ENCODE measurements at regions not wholly inside any gene's neighbourhood (a gene's known extent, or its start where the extent isn't known, plus 50 kb on each side); places are given as distances from the start of the nearest gene placed in this dataset.

GRCh38 chr9:13644675-13645074 is 365.2 kb upstream of the MPDZ start:
- Histone ChIP-seq H3K36me3 (ENCODE audit: control insufficient read depth in 2 of 2, insufficient read depth in 2 of 2, low read length in 1 of 2) (no peaks in the 10 kb centered on the region), H3K9me3 (ENCODE audit: control insufficient read depth in 2 of 2, insufficient read depth in 1 of 2, low read length in 1 of 2) (peaks cover 0 to 1% of the 10 kb centered on the region in 2 donors), H3K4me1 (ENCODE audit: control insufficient read depth in 2 of 2, insufficient read depth in 2 of 2, low read length in 2 of 2) (no peaks in the 10 kb centered on the region), H3K27me3 (ENCODE audit: control insufficient read depth in 2 of 2, insufficient read depth in 1 of 2, low read length in 1 of 2) (no peaks in the 10 kb centered on the region), H3K4me3 (ENCODE audit: low read length in 2 of 2) (no peak overlapping the region), H3K27ac (ENCODE audit: low read depth in 1 of 2, low read length in 1 of 2) (no peak overlapping the region)
- WGBS = 85% methylated on average over 1 of the region's 1 CpG
- no peak for DNase-seq (ENCODE audit: low read depth in 6 of 9, low spot score in 9 of 9)

- 95% methylated on average over 2 of the region's 2 CpGs for WGBS
- no peak overlapping the region for H3K4me3 ChIP-seq (ENCODE audit: low read length in 2 of 2)
- H3K4me1 ChIP-seq (ENCODE audit: control insufficient read depth in 2 of 2, insufficient read depth in 2 of 2, low read length in 2 of 2) = no peaks in the 10 kb centered on the region
- no peaks in the 10 kb centered on the region for H3K36me3 ChIP-seq (ENCODE audit: control insufficient read depth in 2 of 2, insufficient read depth in 2 of 2, low read length in 1 of 2)
- H3K27me3 ChIP-seq (ENCODE audit: control insufficient read depth in 2 of 2, insufficient read depth in 1 of 2, low read length in 1 of 2) = no peaks in the 10 kb centered on the region
- H3K9me3 ChIP-seq (ENCODE audit: control insufficient read depth in 2 of 2, insufficient read depth in 1 of 2, low read length in 1 of 2) = no peaks in the 10 kb centered on the region
- H3K27ac ChIP-seq (ENCODE audit: low read depth in 1 of 2, low read length in 1 of 2) = no peak overlapping the region
- DNase-seq (ENCODE audit: low read depth in 6 of 9, low spot score in 9 of 9) = no peak
Observed at GRCh38 chr9:13642646-13643045, 363.2 kb upstream of the MPDZ start.

- Histone ChIP-seq H3K36me3 (ENCODE audit: control insufficient read depth in 2 of 2, insufficient read depth in 2 of 2, low read length in 1 of 2) (no peaks in the 10 kb centered on the region), H3K27me3 (ENCODE audit: control insufficient read depth in 2 of 2, insufficient read depth in 1 of 2, low read length in 1 of 2) (no peaks in the 10 kb centered on the region), H3K4me3 (ENCODE audit: low read length in 2 of 2) (no peak overlapping the region), H3K27ac (ENCODE audit: low read depth in 1 of 2, low read length in 1 of 2) (no peak overlapping the region), H3K9me3 (ENCODE audit: control insufficient read depth in 2 of 2, insufficient read depth in 1 of 2, low read length in 1 of 2) (peaks cover 0 to 11% of the 10 kb centered on the region in 2 donors), H3K4me1 (ENCODE audit: control insufficient read depth in 2 of 2, insufficient read depth in 2 of 2, low read length in 2 of 2) (no peaks in the 10 kb centered on the region)
- DNase-seq (ENCODE audit: low read depth in 6 of 9, low spot score in 9 of 9) = no peak
- WGBS = 86% methylated on average over 4 of the region's 4 CpGs
Observed at GRCh38 chr9:13629067-13629466, 349.6 kb upstream of the MPDZ start.

- no peak for DNase-seq (ENCODE audit: low read depth in 6 of 9, low spot score in 9 of 9)
- H3K9me3 ChIP-seq (ENCODE audit: control insufficient read depth in 2 of 2, insufficient read depth in 1 of 2, low read length in 1 of 2) = peaks cover 0 to 11% of the 10 kb centered on the region in 2 donors
- H3K4me1 ChIP-seq (ENCODE audit: control insufficient read depth in 2 of 2, insufficient read depth in 2 of 2, low read length in 2 of 2) = no peaks in the 10 kb centered on the region
- no peaks in the 10 kb centered on the region for H3K36me3 ChIP-seq (ENCODE audit: control insufficient read depth in 2 of 2, insufficient read depth in 2 of 2, low read length in 1 of 2)
- H3K27me3 ChIP-seq (ENCODE audit: control insufficient read depth in 2 of 2, insufficient read depth in 1 of 2, low read length in 1 of 2) = no peaks in the 10 kb centered on the region
- 45% methylated on average over 1 of the region's 1 CpG for WGBS
- no peak overlapping the region for H3K27ac ChIP-seq (ENCODE audit: low read depth in 1 of 2, low read length in 1 of 2)
- no peak overlapping the region for H3K4me3 ChIP-seq (ENCODE audit: low read length in 2 of 2)
Observed at GRCh38 chr9:13628526-13628925, 349.0 kb upstream of the MPDZ start.

DNA sequence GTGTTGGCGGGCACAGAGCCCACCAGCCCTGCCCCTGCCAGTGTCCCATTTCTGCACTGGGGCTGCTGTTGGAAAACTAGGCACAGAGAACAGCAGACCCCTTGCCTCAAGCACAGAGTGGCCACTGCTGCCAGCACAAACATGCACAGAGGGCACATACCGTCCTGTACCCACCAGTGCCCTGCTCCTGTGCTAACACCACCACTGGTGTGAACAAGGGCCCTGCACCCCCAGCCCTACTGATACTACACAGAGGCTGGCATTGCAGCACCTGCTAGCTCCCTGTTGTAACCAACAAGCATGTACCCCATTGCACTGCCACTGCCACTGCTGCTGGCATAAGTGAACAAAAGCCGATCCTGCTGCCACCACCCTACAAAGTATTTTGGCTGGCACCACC is 348.0 kb upstream of the MPDZ start:
- DNase-seq (ENCODE audit: low read depth in 6 of 9, low spot score in 9 of 9) = no peak
- Histone ChIP-seq H3K36me3 (ENCODE audit: control insufficient read depth in 2 of 2, insufficient read depth in 2 of 2, low read length in 1 of 2) (no peaks in the 10 kb centered on the region), H3K4me1 (ENCODE audit: control insufficient read depth in 2 of 2, insufficient read depth in 2 of 2, low read length in 2 of 2) (no peaks in the 10 kb centered on the region), H3K9me3 (ENCODE audit: control insufficient read depth in 2 of 2, insufficient read depth in 1 of 2, low read length in 1 of 2) (peaks cover 0 to 11% of the 10 kb centered on the region in 2 donors), H3K4me3 (ENCODE audit: low read length in 2 of 2) (no peak overlapping the region), H3K27ac (ENCODE audit: low read depth in 1 of 2, low read length in 1 of 2) (no peak overlapping the region), H3K27me3 (ENCODE audit: control insufficient read depth in 2 of 2, insufficient read depth in 1 of 2, low read length in 1 of 2) (no peaks in the 10 kb centered on the region)
- WGBS = over 99% methylated on average over 3 of the region's 3 CpGs

- Histone ChIP-seq H3K4me1 (ENCODE audit: control insufficient read depth in 2 of 2, insufficient read depth in 2 of 2, low read length in 2 of 2) (no peaks in the 10 kb centered on the region), H3K9me3 (ENCODE audit: control insufficient read depth in 2 of 2, insufficient read depth in 1 of 2, low read length in 1 of 2) (peaks cover 0 to 11% of the 10 kb centered on the region in 2 donors), H3K27ac (ENCODE audit: low read depth in 1 of 2, low read length in 1 of 2) (no peak overlapping the region), H3K36me3 (ENCODE audit: control insufficient read depth in 2 of 2, insufficient read depth in 2 of 2, low read length in 1 of 2) (no peaks in the 10 kb centered on the region), H3K4me3 (ENCODE audit: low read length in 2 of 2) (no peak overlapping the region), H3K27me3 (ENCODE audit: control insufficient read depth in 2 of 2, insufficient read depth in 1 of 2, low read length in 1 of 2) (no peaks in the 10 kb centered on the region)
- DNase-seq (ENCODE audit: low read depth in 6 of 9, low spot score in 9 of 9) = no peak
- WGBS = 96% methylated on average over 3 of the region's 3 CpGs
Observed at GRCh38 chr9:13627071-13627470, 347.6 kb upstream of the MPDZ start.

- 94% methylated on average over 1 of the region's 1 CpG for WGBS
- H3K27ac ChIP-seq (ENCODE audit: low read depth in 1 of 2, low read length in 1 of 2) = no peak overlapping the region
- H3K36me3 ChIP-seq (ENCODE audit: control insufficient read depth in 2 of 2, insufficient read depth in 2 of 2, low read length in 1 of 2) = no peaks in the 10 kb centered on the region
- no peak for DNase-seq (ENCODE audit: low read depth in 6 of 9, low spot score in 9 of 9)
- H3K4me3 ChIP-seq (ENCODE audit: low read length in 2 of 2) = no peak overlapping the region
- H3K27me3 ChIP-seq (ENCODE audit: control insufficient read depth in 2 of 2, insufficient read depth in 1 of 2, low read length in 1 of 2) = no peaks in the 10 kb centered on the region
- H3K9me3 ChIP-seq (ENCODE audit: control insufficient read depth in 2 of 2, insufficient read depth in 1 of 2, low read length in 1 of 2) = peaks cover 0 to 11% of the 10 kb centered on the region in 2 donors
- no peaks in the 10 kb centered on the region for H3K4me1 ChIP-seq (ENCODE audit: control insufficient read depth in 2 of 2, insufficient read depth in 2 of 2, low read length in 2 of 2)
Observed at GRCh38 chr9:13626601-13627000, 347.1 kb upstream of the MPDZ start.

DNA sequence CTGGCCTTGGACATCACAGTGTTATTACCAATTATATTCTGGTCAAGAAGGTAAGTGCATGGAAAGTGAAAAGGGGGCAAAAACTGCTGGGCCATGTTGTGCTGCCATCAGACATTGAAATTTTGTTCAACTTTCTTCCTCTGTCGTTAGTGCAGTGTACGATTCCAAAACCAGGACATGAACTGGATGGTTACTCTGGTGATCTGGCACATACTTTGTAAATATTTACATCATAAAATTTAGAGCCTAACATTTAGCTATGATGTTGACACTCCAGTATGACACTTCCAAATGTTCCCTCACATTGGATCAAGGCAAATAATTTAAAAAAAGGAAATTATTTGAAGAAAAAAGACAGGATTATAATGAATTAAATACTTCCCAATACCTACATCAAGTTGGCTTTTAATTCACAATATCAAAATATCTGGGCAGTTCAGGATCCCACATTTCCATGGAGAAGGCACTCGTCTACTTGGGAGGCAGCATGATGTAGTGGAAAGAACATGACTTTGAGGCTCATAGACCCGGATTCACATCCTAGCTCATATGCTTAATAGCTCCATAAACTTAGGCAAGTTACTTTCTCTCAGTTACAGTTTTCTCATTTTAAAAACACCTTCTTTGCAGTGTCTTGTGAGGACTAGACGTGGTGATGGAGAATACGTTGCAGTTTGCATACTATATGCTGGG is 342.5 kb upstream of the MPDZ start:
- no peak for DNase-seq (ENCODE audit: low read depth in 6 of 9, low spot score in 9 of 9)
- 95% methylated on average over 6 of the region's 6 CpGs for WGBS
- Histone ChIP-seq H3K4me3 (ENCODE audit: low read length in 2 of 2) (no peak overlapping the region), H3K9me3 (ENCODE audit: control insufficient read depth in 2 of 2, insufficient read depth in 1 of 2, low read length in 1 of 2) (peaks cover 0 to 2% of the 10 kb centered on the region in 2 donors), H3K36me3 (ENCODE audit: control insufficient read depth in 2 of 2, insufficient read depth in 2 of 2, low read length in 1 of 2) (no peaks in the 10 kb centered on the region), H3K27me3 (ENCODE audit: control insufficient read depth in 2 of 2, insufficient read depth in 1 of 2, low read length in 1 of 2) (no peaks in the 10 kb centered on the region), H3K27ac (ENCODE audit: low read depth in 1 of 2, low read length in 1 of 2) (no peak overlapping the region), H3K4me1 (ENCODE audit: control insufficient read depth in 2 of 2, insufficient read depth in 2 of 2, low read length in 2 of 2) (no peaks in the 10 kb centered on the region)

DNA sequence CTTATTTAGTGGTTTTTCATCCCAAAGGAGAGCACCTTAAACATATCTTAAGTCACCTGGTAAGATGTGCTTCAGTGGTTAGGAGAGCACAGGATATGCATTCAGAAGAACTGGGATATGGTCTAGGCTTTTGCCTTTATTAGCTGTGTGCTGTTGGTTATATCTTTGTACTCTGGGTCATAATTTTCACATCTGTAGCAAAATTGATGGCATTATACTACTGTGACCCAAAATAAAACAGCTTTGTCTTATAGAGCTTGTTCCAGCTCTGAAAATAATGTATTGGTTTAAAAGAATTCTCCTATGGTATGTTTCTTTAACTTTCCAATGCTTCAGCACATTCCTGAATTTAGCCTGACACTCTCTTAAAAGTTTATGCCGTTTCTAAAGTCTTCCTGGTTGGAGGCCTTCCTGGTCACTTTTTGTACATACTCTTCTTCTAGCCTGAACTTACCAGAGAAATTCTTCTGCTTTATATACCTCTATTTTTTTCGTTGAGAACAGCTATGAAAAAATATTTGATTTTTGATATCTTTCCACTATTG is 337.1 kb upstream of the MPDZ start:
- Histone ChIP-seq H3K9me3 (ENCODE audit: control insufficient read depth in 2 of 2, insufficient read depth in 1 of 2, low read length in 1 of 2) (no peaks in the 10 kb centered on the region), H3K27me3 (ENCODE audit: control insufficient read depth in 2 of 2, insufficient read depth in 1 of 2, low read length in 1 of 2) (no peaks in the 10 kb centered on the region), H3K4me1 (ENCODE audit: control insufficient read depth in 2 of 2, insufficient read depth in 2 of 2, low read length in 2 of 2) (no peaks in the 10 kb centered on the region), H3K4me3 (ENCODE audit: low read length in 2 of 2) (no peak overlapping the region), H3K36me3 (ENCODE audit: control insufficient read depth in 2 of 2, insufficient read depth in 2 of 2, low read length in 1 of 2) (no peaks in the 10 kb centered on the region), H3K27ac (ENCODE audit: low read depth in 1 of 2, low read length in 1 of 2) (no peak overlapping the region)
- DNase-seq (ENCODE audit: low read depth in 6 of 9, low spot score in 9 of 9) = no peak
- 84% methylated on average over 2 of the region's 2 CpGs for WGBS
